ENCODE measurements at regions not wholly inside any gene's neighbourhood (a gene's known extent, or its start where the extent isn't known, plus 50 kb on each side); places are given as distances from the start of the nearest gene placed in this dataset.
A peak's percentile ranks its signal among the peaks of the same experiment; 100 is the strongest.

DNA sequence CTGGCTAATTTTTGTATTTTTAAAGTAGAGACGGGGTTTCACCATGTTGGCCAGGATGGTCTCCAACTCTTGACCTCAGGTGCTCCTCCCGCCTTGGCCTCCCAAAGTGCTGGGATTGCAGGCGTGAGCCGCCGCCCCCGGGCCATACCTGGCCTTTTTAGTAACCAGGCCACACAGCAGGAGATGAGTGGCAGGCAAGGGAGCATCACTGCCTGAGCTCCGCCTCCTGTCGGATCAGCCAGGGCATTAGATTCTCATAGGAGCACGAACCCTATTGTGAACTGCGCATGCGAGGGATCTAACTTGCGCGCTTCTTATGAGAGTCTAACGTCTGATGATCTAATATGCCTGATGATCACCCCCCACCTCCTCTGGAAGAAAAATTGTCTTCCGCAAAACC is 308.7 kb upstream of the PRMT6 start:
- TF ChIP-seq, protein P1, sequence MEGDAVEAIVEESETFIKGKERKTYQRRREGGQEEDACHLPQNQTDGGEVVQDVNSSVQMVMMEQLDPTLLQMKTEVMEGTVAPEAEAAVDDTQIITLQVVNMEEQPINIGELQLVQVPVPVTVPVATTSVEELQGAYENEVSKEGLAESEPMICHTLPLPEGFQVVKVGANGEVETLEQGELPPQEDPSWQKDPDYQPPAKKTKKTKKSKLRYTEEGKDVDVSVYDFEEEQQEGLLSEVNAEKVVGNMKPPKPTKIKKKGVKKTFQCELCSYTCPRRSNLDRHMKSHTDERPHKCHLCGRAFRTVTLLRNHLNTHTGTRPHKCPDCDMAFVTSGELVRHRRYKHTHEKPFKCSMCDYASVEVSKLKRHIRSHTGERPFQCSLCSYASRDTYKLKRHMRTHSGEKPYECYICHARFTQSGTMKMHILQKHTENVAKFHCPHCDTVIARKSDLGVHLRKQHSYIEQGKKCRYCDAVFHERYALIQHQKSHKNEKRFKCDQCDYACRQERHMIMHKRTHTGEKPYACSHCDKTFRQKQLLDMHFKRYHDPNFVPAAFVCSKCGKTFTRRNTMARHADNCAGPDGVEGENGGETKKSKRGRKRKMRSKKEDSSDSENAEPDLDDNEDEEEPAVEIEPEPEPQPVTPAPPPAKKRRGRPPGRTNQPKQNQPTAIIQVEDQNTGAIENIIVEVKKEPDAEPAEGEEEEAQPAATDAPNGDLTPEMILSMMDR (conservative IDR thresholded peaks at IDR 0.05; ENCODE audit: low read depth, low read length), result no peak
- DNase-seq (ENCODE audit: low read depth), result no peak
- no peak overlapping the region for H3K4me3 ChIP-seq (ENCODE audit: low read depth, low read length)

DNA sequence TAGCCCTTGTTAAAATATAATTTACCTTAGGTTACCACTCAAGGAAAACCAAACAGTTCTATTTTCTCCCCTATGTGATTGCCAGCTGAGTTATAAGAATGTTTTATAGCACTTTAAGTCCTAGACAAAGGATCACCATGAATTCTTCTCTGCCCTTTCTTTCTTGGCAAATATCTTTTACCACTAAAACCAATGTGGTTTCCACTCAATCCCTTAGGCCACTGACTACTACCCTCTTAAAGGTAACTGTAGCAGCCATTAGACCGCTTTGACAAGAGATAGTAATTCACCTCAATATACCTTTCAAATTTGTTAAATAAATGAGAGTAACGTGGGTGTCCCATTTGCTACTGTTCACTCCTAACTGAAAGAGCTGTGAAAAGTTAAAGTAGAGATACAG is 307.9 kb upstream of the PRMT6 start:
- no peak overlapping the region for H3K4me3 ChIP-seq (ENCODE audit: low read depth, low read length)
- TF ChIP-seq, protein P1 (conservative IDR thresholded peaks at IDR 0.05; ENCODE audit: low read depth, low read length), result no peak
- no peak for DNase-seq (ENCODE audit: low read depth)

GRCh38 chr1:106749491-106749890 is 307.0 kb upstream of the PRMT6 start:
- H3K4me3 ChIP-seq (ENCODE audit: low read depth, low read length), result no peak overlapping the region
- no peak for DNase-seq (ENCODE audit: low read depth)
- TF ChIP-seq, protein P1 (conservative IDR thresholded peaks at IDR 0.05; ENCODE audit: low read depth, low read length), result no peak

DNA sequence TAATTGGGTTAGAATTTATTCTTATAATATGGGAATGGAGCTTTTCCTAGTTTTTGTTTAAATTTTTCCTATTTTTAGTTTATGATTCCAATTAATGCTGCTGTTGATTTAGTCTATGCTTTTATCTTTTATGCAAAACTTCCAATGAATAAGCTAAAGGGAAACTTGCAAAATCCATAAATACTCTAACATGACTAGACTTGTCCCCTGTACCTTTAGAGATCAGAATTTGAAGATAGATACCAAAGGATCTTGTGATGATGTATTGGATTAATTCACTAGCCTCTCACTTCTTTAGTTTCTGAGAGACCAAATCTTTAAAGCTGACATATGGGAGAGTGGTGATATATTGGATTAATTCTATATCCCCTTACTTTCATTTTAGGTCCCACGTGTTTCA is 306.6 kb upstream of the PRMT6 start:
- no peak for DNase-seq (ENCODE audit: low read depth)
- TF ChIP-seq, protein P1 (conservative IDR thresholded peaks at IDR 0.05; ENCODE audit: low read depth, low read length), result no peak
- no peak overlapping the region for H3K4me3 ChIP-seq (ENCODE audit: low read depth, low read length)

GRCh38 chr1:106751002-106751401 is 305.5 kb upstream of the PRMT6 start:
- no peak overlapping the region for H3K4me3 ChIP-seq (ENCODE audit: low read depth, low read length)
- DNase-seq (ENCODE audit: low read depth), result no peak
- TF ChIP-seq, protein P1 (conservative IDR thresholded peaks at IDR 0.05; ENCODE audit: low read depth, low read length), result no peak

GRCh38 chr1:106753066-106753465 is 303.4 kb upstream of the PRMT6 start:
- TF ChIP-seq, protein P1 (conservative IDR thresholded peaks at IDR 0.05; ENCODE audit: low read depth, low read length), result no peak
- no peak overlapping the region for H3K4me3 ChIP-seq (ENCODE audit: low read depth, low read length)
- DNase-seq (ENCODE audit: low read depth), result peak; percentile 15

GRCh38 chr1:106754957-106755356 is 301.5 kb upstream of the PRMT6 start:
- no peak for DNase-seq (ENCODE audit: low read depth)
- H3K4me3 ChIP-seq (ENCODE audit: low read depth, low read length), result no peak overlapping the region
- TF ChIP-seq, protein P1 (conservative IDR thresholded peaks at IDR 0.05; ENCODE audit: low read depth, low read length), result no peak

Measured in choroid plexus epithelial cell (primary cell).